ENCODE measurements at regions not wholly inside any gene's neighbourhood (a gene's known extent, or its start where the extent isn't known, plus 50 kb on each side); places are given as distances from the start of the nearest gene placed in this dataset.

DNA sequence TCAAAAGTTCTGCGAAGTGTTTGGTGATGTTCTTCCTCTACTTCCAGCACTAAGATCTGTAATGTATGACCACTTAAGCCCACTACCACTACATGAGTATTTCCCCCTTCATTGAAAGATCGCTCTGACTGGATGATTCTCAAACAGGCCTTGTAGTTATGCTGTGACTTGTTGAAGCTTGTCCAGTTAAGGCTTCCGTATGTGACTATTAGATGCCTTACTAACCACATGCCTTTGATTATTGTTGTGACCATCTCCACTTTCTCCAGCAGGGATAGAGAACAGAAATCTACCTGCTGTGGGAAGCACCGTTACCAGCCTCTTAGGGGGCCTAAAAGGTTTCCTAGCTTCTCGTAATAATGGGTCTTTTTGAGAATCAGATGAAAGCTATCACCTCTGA lies 81.1 kb downstream of the NOC3L start:
- no peak for TF ChIP-seq JUNB (IDR thresholded peaks at IDR 0.05; ENCODE audit: unreplicated experiment)
- Histone ChIP-seq H3K36me3 (ENCODE audit: insufficient read depth) (no peaks in the 10 kb centered on the region), H3K9me2 (ENCODE audit: insufficient read depth) (no peaks in the 10 kb centered on the region), H3K4me3 (no peak overlapping the region), H3K79me2 (replicated peaks; ENCODE audit: insufficient read depth) (no peaks in the 10 kb centered on the region), H3K4me2 (no peak overlapping the region), H2AFZ (no peak overlapping the region), H3K27ac (ENCODE audit: low read depth) (no peak overlapping the region), H4K20me1 (replicated peaks; ENCODE audit: insufficient read depth) (no peaks in the 10 kb centered on the region; the same call in 1 of the 2 replicates), H3F3A (replicated peaks; ENCODE audit: low read depth) (no peaks in the 10 kb centered on the region), H3K27me3 (ENCODE audit: insufficient read depth) (no peaks in the 10 kb centered on the region), H3K4me1 (ENCODE audit: insufficient read depth) (no peaks in the 10 kb centered on the region)
- ATAC-seq = no peak
- H3K4me1 Mint-ChIP-seq = peaks cover 9% of the 10 kb centered on the region
- H3K36me3 Mint-ChIP-seq (ENCODE audit: low read depth) = no peaks in the 10 kb centered on the region
- H3K9me3 Mint-ChIP-seq = no peaks in the 10 kb centered on the region
- no peak for DNase-seq (ENCODE audit: low spot score)
- H3K27me3 Mint-ChIP-seq (ENCODE audit: insufficient read depth, low read depth, poor library complexity) = no peaks in the 10 kb centered on the region
- no peak overlapping the region for H3K27ac Mint-ChIP-seq
- no peak overlapping the region for H3K4me3 Mint-ChIP-seq

DNA sequence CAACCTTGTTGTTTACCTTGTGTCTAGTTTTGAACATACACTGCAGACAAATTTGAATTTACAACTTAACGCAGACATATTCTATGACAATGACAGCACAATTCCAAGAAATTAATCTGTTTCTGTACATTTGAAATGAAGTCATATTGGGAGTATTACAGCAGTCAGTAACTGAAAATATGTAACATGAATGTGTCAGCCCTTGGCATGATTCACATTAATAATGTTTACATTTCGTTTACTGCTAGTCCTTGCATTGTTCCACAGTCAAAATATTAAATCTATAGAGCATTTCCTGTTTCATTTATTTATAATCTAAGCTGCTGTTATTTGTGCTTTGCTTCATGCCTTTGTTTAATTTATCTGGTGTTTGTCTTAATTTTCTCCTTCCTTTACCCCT lies 80.4 kb downstream of the NOC3L start:
- H3K4me3 ChIP-seq = no peak overlapping the region
- no peaks in the 10 kb centered on the region for H3K9me3 Mint-ChIP-seq
- H3K27me3 ChIP-seq (ENCODE audit: insufficient read depth) = no peaks in the 10 kb centered on the region
- H3F3A ChIP-seq (replicated peaks; ENCODE audit: low read depth) = no peaks in the 10 kb centered on the region
- H3K4me1 ChIP-seq (ENCODE audit: insufficient read depth) = no peaks in the 10 kb centered on the region
- no peak overlapping the region for H3K27ac Mint-ChIP-seq
- H2AFZ ChIP-seq = no peak overlapping the region
- no peaks in the 10 kb centered on the region for H3K79me2 ChIP-seq (replicated peaks; ENCODE audit: insufficient read depth)
- H3K27ac ChIP-seq (ENCODE audit: low read depth) = no peak overlapping the region
- H3K4me1 Mint-ChIP-seq = peaks cover 9% of the 10 kb centered on the region
- H3K36me3 Mint-ChIP-seq (ENCODE audit: low read depth) = no peaks in the 10 kb centered on the region
- no peaks in the 10 kb centered on the region for H3K9me2 ChIP-seq (ENCODE audit: insufficient read depth)
- H3K4me3 Mint-ChIP-seq = no peak overlapping the region
- ATAC-seq (no peak), DNase-seq (ENCODE audit: low spot score) (no peak)
- H3K4me2 ChIP-seq = no peak overlapping the region
- H3K27me3 Mint-ChIP-seq (ENCODE audit: insufficient read depth, low read depth, poor library complexity) = no peaks in the 10 kb centered on the region
- no peaks in the 10 kb centered on the region; the same call in 1 of the 2 replicates for H4K20me1 ChIP-seq (replicated peaks; ENCODE audit: insufficient read depth)
- H3K36me3 ChIP-seq (ENCODE audit: insufficient read depth) = no peaks in the 10 kb centered on the region
- TF ChIP-seq NANOG (IDR thresholded peaks at IDR 0.05; ENCODE audit: borderline replicate concordance) = no peak
- TF ChIP-seq, protein P1, sequence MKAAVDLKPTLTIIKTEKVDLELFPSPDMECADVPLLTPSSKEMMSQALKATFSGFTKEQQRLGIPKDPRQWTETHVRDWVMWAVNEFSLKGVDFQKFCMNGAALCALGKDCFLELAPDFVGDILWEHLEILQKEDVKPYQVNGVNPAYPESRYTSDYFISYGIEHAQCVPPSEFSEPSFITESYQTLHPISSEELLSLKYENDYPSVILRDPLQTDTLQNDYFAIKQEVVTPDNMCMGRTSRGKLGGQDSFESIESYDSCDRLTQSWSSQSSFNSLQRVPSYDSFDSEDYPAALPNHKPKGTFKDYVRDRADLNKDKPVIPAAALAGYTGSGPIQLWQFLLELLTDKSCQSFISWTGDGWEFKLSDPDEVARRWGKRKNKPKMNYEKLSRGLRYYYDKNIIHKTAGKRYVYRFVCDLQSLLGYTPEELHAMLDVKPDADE (IDR thresholded peaks at IDR 0.05) = no peak
- TF ChIP-seq POLR2AphosphoS5 (IDR thresholded peaks at IDR 0.05; ENCODE audit: low read depth) = no peak
- TF ChIP-seq, protein P2, sequence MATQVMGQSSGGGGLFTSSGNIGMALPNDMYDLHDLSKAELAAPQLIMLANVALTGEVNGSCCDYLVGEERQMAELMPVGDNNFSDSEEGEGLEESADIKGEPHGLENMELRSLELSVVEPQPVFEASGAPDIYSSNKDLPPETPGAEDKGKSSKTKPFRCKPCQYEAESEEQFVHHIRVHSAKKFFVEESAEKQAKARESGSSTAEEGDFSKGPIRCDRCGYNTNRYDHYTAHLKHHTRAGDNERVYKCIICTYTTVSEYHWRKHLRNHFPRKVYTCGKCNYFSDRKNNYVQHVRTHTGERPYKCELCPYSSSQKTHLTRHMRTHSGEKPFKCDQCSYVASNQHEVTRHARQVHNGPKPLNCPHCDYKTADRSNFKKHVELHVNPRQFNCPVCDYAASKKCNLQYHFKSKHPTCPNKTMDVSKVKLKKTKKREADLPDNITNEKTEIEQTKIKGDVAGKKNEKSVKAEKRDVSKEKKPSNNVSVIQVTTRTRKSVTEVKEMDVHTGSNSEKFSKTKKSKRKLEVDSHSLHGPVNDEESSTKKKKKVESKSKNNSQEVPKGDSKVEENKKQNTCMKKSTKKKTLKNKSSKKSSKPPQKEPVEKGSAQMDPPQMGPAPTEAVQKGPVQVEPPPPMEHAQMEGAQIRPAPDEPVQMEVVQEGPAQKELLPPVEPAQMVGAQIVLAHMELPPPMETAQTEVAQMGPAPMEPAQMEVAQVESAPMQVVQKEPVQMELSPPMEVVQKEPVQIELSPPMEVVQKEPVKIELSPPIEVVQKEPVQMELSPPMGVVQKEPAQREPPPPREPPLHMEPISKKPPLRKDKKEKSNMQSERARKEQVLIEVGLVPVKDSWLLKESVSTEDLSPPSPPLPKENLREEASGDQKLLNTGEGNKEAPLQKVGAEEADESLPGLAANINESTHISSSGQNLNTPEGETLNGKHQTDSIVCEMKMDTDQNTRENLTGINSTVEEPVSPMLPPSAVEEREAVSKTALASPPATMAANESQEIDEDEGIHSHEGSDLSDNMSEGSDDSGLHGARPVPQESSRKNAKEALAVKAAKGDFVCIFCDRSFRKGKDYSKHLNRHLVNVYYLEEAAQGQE (IDR thresholded peaks at IDR 0.05; ENCODE audit: unreplicated experiment) = no peak
- TF ChIP-seq JUNB (IDR thresholded peaks at IDR 0.05; ENCODE audit: unreplicated experiment) = no peak
- TF ChIP-seq EZH2 (IDR thresholded peaks at IDR 0.05; ENCODE audit: low read depth, unreplicated experiment) = no peak
- no peak for TF ChIP-seq ZNF331 (CRISPR knock-in tag; IDR thresholded peaks at IDR 0.05; ENCODE audit: low read depth)
- no peak for TF ChIP-seq STAT1 (IDR thresholded peaks at IDR 0.05; ENCODE audit: unreplicated experiment)
- TF ChIP-seq ZNF114 (CRISPR knock-in tag; IDR thresholded peaks at IDR 0.05) = no peak
- TF ChIP-seq, protein P3, sequence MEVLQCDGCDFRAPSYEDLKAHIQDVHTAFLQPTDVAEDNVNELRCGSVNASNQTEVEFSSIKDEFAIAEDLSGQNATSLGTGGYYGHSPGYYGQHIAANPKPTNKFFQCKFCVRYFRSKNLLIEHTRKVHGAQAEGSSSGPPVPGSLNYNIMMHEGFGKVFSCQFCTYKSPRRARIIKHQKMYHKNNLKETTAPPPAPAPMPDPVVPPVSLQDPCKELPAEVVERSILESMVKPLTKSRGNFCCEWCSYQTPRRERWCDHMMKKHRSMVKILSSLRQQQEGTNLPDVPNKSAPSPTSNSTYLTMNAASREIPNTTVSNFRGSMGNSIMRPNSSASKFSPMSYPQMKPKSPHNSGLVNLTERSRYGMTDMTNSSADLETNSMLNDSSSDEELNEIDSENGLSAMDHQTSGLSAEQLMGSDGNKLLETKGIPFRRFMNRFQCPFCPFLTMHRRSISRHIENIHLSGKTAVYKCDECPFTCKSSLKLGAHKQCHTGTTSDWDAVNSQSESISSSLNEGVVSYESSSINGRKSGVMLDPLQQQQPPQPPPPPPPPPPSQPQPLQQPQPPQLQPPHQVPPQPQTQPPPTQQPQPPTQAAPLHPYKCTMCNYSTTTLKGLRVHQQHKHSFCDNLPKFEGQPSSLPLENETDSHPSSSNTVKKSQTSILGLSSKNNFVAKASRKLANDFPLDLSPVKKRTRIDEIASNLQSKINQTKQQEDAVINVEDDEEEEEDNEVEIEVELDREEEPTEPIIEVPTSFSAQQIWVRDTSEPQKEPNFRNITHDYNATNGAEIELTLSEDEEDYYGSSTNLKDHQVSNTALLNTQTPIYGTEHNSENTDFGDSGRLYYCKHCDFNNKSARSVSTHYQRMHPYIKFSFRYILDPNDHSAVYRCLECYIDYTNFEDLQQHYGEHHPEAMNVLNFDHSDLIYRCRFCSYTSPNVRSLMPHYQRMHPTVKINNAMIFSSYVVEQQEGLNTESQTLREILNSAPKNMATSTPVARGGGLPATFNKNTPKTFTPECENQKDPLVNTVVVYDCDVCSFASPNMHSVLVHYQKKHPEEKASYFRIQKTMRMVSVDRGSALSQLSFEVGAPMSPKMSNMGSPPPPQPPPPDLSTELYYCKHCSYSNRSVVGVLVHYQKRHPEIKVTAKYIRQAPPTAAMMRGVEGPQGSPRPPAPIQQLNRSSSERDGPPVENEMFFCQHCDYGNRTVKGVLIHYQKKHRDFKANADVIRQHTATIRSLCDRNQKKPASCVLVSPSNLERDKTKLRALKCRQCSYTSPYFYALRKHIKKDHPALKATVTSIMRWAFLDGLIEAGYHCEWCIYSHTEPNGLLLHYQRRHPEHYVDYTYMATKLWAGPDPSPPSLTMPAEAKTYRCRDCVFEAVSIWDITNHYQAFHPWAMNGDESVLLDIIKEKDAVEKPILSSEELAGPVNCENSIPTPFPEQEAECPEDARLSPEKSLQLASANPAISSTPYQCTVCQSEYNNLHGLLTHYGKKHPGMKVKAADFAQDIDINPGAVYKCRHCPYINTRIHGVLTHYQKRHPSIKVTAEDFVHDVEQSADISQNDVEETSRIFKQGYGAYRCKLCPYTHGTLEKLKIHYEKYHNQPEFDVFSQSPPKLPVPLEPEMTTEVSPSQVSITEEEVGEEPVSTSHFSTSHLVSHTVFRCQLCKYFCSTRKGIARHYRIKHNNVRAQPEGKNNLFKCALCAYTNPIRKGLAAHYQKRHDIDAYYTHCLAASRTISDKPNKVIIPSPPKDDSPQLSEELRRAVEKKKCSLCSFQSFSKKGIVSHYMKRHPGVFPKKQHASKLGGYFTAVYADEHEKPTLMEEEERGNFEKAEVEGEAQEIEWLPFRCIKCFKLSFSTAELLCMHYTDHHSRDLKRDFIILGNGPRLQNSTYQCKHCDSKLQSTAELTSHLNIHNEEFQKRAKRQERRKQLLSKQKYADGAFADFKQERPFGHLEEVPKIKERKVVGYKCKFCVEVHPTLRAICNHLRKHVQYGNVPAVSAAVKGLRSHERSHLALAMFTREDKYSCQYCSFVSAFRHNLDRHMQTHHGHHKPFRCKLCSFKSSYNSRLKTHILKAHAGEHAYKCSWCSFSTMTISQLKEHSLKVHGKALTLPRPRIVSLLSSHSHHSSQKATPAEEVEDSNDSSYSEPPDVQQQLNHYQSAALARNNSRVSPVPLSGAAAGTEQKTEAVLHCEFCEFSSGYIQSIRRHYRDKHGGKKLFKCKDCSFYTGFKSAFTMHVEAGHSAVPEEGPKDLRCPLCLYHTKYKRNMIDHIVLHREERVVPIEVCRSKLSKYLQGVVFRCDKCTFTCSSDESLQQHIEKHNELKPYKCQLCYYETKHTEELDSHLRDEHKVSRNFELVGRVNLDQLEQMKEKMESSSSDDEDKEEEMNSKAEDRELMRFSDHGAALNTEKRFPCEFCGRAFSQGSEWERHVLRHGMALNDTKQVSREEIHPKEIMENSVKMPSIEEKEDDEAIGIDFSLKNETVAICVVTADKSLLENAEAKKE (CRISPR knock-in tag; IDR thresholded peaks at IDR 0.05) = no peak
- TF ChIP-seq CREB1 (CRISPR knock-in tag; IDR thresholded peaks at IDR 0.05; ENCODE audit: low read depth) = no peak
- no peak for TF ChIP-seq EZH2phosphoT487 (IDR thresholded peaks at IDR 0.05; ENCODE audit: unreplicated experiment)

Measured in GM23338 (cell line).